NK-92 treated with Interleukin-12 subunit alpha and Interleukin-12 subunit beta, amount 100 ng/mL, for 24 hours (cell line): ENCODE measurements at regions not wholly inside any gene's neighbourhood (a gene's known extent, or its start where the extent isn't known, plus 50 kb on each side); places are given as distances from the start of the nearest gene placed in this dataset.

Experiments
- DNase-seq: peaks from one replicate; lab custom pipeline; 2025; lab: John Stamatoyannopoulos, UW

GRCh38 chr2:221102896-221103688 lies 469.0 kb downstream of the EPHA4 start:
- no peak for DNase-seq

- no peak for DNase-seq
These were observed 468.2 kb downstream of the EPHA4 start for GRCh38 chr2:221103930-221104329.

- no peak for DNase-seq
These were observed 467.7 kb downstream of the EPHA4 start for GRCh38 chr2:221104361-221104811.

GRCh38 chr2:221106241-221106640 lies 465.9 kb downstream of the EPHA4 start:
- DNase-seq = no peak

- DNase-seq = no peak
These were observed 464.7 kb downstream of the EPHA4 start for GRCh38 chr2:221107424-221107823.

GRCh38 chr2:221109552-221109951 lies 462.6 kb downstream of the EPHA4 start:
- DNase-seq = no peak

GRCh38 chr2:221111739-221112138 lies 460.4 kb downstream of the EPHA4 start:
- DNase-seq = no peak

- DNase-seq = no peak
These were observed 459.4 kb downstream of the EPHA4 start for GRCh38 chr2:221112744-221113143.

GRCh38 chr2:221115944-221116343 lies 456.2 kb downstream of the EPHA4 start:
- DNase-seq = no peak

- DNase-seq = no peak
These were observed 451.5 kb downstream of the EPHA4 start for GRCh38 chr2:221120643-221121042.

GRCh38 chr2:221123396-221123795 lies 448.7 kb downstream of the EPHA4 start:
- no peak for DNase-seq

GRCh38 chr2:221124532-221125240 lies 447.4 kb downstream of the EPHA4 start:
- DNase-seq = no peak

- no peak for DNase-seq
These were observed 446.4 kb downstream of the EPHA4 start for GRCh38 chr2:221125691-221126090.

- DNase-seq = no peak
These were observed 442.4 kb downstream of the EPHA4 start for GRCh38 chr2:221129657-221130056.

- no peak for DNase-seq
These were observed 441.7 kb downstream of the EPHA4 start for GRCh38 chr2:221130431-221130830.

- no peak for DNase-seq
These were observed 438.2 kb downstream of the EPHA4 start for GRCh38 chr2:221133941-221134340.

GRCh38 chr2:221134718-221135117 lies 437.4 kb downstream of the EPHA4 start:
- no peak for DNase-seq

- DNase-seq = no peak
These were observed 436.4 kb downstream of the EPHA4 start for GRCh38 chr2:221135699-221136098.

- DNase-seq = no peak
These were observed 434.7 kb downstream of the EPHA4 start for GRCh38 chr2:221137385-221137784.

GRCh38 chr2:221142341-221142740 lies 429.8 kb downstream of the EPHA4 start:
- no peak for DNase-seq

- no peak for DNase-seq
These were observed 428.9 kb downstream of the EPHA4 start for GRCh38 chr2:221143231-221143630.

GRCh38 chr2:221144909-221145308 lies 427.2 kb downstream of the EPHA4 start:
- no peak for DNase-seq

GRCh38 chr2:221145396-221145795 lies 426.7 kb downstream of the EPHA4 start:
- DNase-seq = no peak
